Aorta (tissue), 5 donors: ENCODE measurements at regions not wholly inside any gene's neighbourhood (a gene's known extent, or its start where the extent isn't known, plus 50 kb on each side); places are given as distances from the start of the nearest gene placed in this dataset.

Experiments used
- ATAC-seq: fragments of 200-7000 bp; cut with Tn5 transposase; one replicate; pipeline ENCODE4 v1.9.1; 2022; ENCODE audit warnings: moderate library complexity; ENCODE audit not compliant: low FRiP score
- DNase-seq, 2 donors: peaks; one replicate each; pipeline ENCODE4 v3.0.0-alpha.2; 2020
- H3K27ac ChIP-seq, 2 donors: one replicate each; pipeline ENCODE4 v1.5.1; 2013; ENCODE audit warnings: low read length in 2 of 2, mild to moderate bottlenecking in 2 of 2, moderate library complexity in 2 of 2, control low read depth in 1 of 2, inconsistent platforms in 1 of 2, low read depth in 1 of 2
- H3K27me3 ChIP-seq, 2 donors: one replicate each; pipeline ENCODE4 v1.6.1; 2013; ENCODE audit warnings: control low read depth in 1 of 2, low read length in 1 of 2, mild to moderate bottlenecking in 1 of 2, moderate library complexity in 1 of 2; ENCODE audit not compliant: insufficient read depth in 2 of 2, control insufficient read depth in 1 of 2
- H3K36me3 ChIP-seq, 2 donors: one replicate each; pipeline ENCODE4 v1.6.1; 2013; ENCODE audit warnings: control low read depth in 1 of 2, low read length in 1 of 2, mild to moderate bottlenecking in 1 of 2; ENCODE audit not compliant: insufficient read depth in 2 of 2, control insufficient read depth in 1 of 2
- H3K4me1 ChIP-seq, 2 donors: one replicate each; pipeline ENCODE4 v1.6.1; 2013; ENCODE audit warnings: low read length in 2 of 2, control low read depth in 1 of 2, mild to moderate bottlenecking in 1 of 2, moderate library complexity in 1 of 2; ENCODE audit not compliant: insufficient read depth in 2 of 2, control insufficient read depth in 1 of 2
- H3K4me3 ChIP-seq, 2 donors: one replicate each; pipeline ENCODE4 v1.5.1; 2013; ENCODE audit warnings: low read length in 2 of 2, control low read depth in 1 of 2, mild to moderate bottlenecking in 1 of 2
- H3K9me3 ChIP-seq: one replicate; pipeline ENCODE4 v1.6.1; 2013; ENCODE audit warnings: mild to moderate bottlenecking, low read length; ENCODE audit not compliant: control insufficient read depth
- WGBS, 2 donors: extraction: QIAGEN DNeasy Blood & Tissue Kit; methylation state at CpG; one replicate each; pipeline ENCODE4 v1.1.7; 2013; 5-methylcytosine and 5-hydroxymethylcytosine counted together
- intact Hi-C, 2 donors: fragments of 100-400 bp; cut with DNase I; formaldehyde crosslinking; loops; one replicate each; pipeline versions ENCODE4 v1.14.2 to v1.15.0; 2022
- donor health status: healthy with polysubstance abuse.
- donor health status: Bipolar disorder and iron deficiency.
- donor health status: DM: no; HTN: no; CAD: no.
- donor health status: DM: no; HTN: no; CAD: no.
- donor health status: DM: yes; HTN: yes; CAD: no.

DNA sequence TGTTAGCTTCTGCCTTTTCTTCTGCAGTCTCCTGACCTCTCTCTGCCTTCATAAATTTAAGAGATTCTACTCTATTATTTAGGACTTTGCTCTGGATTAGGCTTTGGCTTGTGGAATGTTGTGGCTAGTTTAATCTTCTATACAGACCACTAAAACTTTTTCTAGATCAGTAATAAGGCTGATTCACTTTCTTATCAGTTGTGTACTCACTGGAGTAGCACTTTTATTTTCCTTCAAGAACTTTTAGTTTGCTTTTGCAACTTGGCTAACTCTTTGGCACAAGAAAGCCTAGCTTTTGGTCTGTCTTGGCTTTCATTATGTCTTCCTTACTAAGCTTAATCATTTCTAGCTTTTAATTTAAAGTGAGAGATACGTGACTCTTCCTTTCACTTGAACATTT is 265.5 kb upstream of the TBC1D5 start:
- Histone ChIP-seq H3K4me3 (no peak overlapping the region), H3K27ac (no peak overlapping the region), H3K4me1 (peaks cover 0 to 2% of the 10 kb centered on the region in 2 donors), H3K27me3 (no peaks in the 10 kb centered on the region), H3K36me3 (no peaks in the 10 kb centered on the region), H3K9me3 (peaks cover 1% of the 10 kb centered on the region)
- intact Hi-C loops, result no loop called here
- no peak for DNase-seq
- 73 to 79% methylated on average over 1 of the region's 1 CpG for WGBS, 2 donors
- ATAC-seq, result no peak

DNA sequence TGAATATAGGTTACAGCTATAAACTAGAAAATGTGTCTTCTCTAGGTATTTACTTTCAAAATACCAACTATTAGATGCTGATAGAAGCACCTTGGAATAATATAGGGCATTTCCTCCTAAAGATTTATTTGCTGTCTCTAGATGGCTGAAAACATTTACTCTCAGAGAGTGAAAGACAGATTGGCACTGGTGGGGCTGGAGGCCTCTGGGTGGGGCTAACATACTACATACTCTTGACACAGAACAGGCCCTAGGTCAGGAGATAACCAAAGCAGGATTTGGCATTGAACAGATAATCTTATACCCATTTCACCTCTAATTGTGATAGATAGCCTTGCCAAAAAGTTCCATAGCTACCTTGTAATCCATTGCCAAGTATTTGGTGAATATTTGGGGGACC is 253.3 kb upstream of the TBC1D5 start:
- no peak overlapping the region for H3K4me3 ChIP-seq
- no peaks in the 10 kb centered on the region for H3K9me3 ChIP-seq
- H3K27ac ChIP-seq, result no peak overlapping the region
- no peaks in the 10 kb centered on the region for H3K4me1 ChIP-seq
- H3K36me3 ChIP-seq, result no peaks in the 10 kb centered on the region
- ATAC-seq, result no peak
- DNase-seq, result no peak
- intact Hi-C loops, result no loop called here
- H3K27me3 ChIP-seq, result no peaks in the 10 kb centered on the region

- DNase-seq (no peak), ATAC-seq (no peak)
- H3K27me3 ChIP-seq, result no peaks in the 10 kb centered on the region
- no peaks in the 10 kb centered on the region for H3K36me3 ChIP-seq
- no peaks in the 10 kb centered on the region for H3K4me1 ChIP-seq
- WGBS, 2 donors, result 77 to 79% methylated on average over 7 of the region's 7 CpGs
- no peak overlapping the region for H3K27ac ChIP-seq
- no peak overlapping the region for H3K4me3 ChIP-seq
- H3K9me3 ChIP-seq, result no peaks in the 10 kb centered on the region
- intact Hi-C loops, result no loop called here
These were observed 251.7 kb upstream of the TBC1D5 start for GRCh38 chr3:17994167-17994566.

DNA sequence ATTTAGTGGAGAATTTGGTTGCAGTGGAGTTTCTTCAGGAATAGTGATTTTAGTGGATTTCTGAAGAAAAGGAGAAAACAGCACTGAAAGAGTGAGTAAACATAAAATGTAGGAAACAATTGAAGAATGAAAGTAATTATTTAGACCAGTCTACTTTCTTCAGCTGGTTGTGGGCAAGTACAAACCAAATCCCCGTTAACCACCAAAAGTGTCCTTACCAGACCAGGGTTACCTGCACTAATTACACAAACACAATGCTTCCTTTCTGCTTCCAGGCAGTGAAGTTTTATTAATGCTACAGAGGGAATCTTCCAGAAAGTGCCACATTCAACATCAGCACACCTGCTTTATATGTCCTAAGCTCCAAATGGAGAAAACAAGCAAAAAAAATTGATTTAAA is 248.0 kb upstream of the TBC1D5 start:
- ATAC-seq (no peak), DNase-seq (no peak)
- H3K4me3 ChIP-seq, result no peak overlapping the region
- H3K36me3 ChIP-seq, result no peaks in the 10 kb centered on the region
- no peaks in the 10 kb centered on the region for H3K27me3 ChIP-seq
- H3K27ac ChIP-seq, result no peak overlapping the region
- H3K4me1 ChIP-seq, result no peaks in the 10 kb centered on the region
- no peaks in the 10 kb centered on the region for H3K9me3 ChIP-seq
- WGBS, 2 donors, result 93 to 99% methylated on average over 1 of the region's 1 CpG
- intact Hi-C loops, result no loop called here

DNA sequence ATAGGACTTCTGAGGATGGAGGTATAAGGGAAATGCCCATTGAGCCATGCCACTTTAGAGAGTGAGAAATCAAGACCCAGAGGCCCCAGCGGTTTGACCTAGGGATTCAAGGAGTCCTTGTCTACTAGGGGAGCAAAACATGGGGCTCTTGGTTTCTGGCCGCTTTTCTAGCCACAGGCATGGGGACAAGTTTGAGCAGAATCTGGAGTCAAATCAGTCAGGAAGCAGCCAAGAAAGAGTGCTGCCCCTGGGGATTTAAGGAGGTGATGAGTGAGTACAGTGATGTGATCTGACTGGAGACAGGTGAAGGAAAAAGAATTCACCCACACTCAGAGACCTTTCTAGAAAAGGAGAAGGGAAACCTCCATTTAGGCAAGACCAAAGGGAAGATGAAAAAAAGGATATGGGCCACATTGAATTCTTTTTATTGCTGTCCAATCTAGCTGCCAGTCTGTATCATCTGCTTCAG is 244.0 kb upstream of the TBC1D5 start:
- ATAC-seq, result no peak
- intact Hi-C loops, result no loop called here
- DNase-seq, result no peak
- no peak overlapping the region for H3K4me3 ChIP-seq
- no peaks in the 10 kb centered on the region for H3K27me3 ChIP-seq
- H3K4me1 ChIP-seq, result no peaks in the 10 kb centered on the region
- 63 to 69% methylated on average over 2 of the region's 2 CpGs for WGBS, 2 donors
- H3K9me3 ChIP-seq, result no peaks in the 10 kb centered on the region
- no peak overlapping the region for H3K27ac ChIP-seq
- H3K36me3 ChIP-seq, result no peaks in the 10 kb centered on the region

DNA sequence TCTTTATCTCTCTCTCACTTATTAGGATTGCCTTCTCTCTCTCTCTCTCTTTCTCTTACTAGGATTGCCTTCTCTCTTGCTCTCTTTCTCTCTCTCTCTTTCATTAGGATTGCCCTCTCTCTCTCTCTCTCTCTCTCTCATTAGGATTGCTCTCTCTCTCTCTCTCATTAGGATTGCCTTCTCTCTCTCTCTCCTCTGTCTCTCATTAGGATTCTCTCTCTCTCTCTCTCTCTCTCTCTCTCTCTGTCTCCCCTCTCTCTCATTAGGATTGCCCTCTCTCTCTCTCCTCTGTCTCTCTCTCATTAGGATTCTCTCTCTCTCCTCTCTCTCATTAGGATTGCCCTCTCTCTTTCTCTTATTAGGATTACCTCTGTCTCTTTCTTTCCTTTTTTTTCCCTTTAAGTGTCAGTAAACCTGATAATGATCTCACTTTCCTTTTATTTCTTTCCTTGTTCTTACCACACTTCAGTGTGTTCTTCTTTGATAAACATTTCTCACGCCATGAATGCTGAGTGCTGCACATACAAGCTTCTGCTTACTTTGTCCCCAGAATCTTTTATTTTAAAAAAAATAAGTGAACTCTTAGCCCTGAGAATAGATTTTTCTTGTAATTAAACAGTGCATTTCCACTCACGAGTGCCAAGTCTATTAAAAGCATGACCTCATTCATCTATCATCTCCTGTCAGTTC is 243.4 kb upstream of the TBC1D5 start:
- Histone ChIP-seq H3K4me3 (no peak overlapping the region), H3K4me1 (no peaks in the 10 kb centered on the region), H3K9me3 (no peaks in the 10 kb centered on the region), H3K27ac (no peak overlapping the region), H3K36me3 (no peaks in the 10 kb centered on the region), H3K27me3 (no peaks in the 10 kb centered on the region)
- intact Hi-C loops, result no loop called here
- DNase-seq, result no peak
- ATAC-seq, result no peak
- WGBS, 2 donors, result 23 to 27% methylated on average over 2 of the region's 2 CpGs

DNA sequence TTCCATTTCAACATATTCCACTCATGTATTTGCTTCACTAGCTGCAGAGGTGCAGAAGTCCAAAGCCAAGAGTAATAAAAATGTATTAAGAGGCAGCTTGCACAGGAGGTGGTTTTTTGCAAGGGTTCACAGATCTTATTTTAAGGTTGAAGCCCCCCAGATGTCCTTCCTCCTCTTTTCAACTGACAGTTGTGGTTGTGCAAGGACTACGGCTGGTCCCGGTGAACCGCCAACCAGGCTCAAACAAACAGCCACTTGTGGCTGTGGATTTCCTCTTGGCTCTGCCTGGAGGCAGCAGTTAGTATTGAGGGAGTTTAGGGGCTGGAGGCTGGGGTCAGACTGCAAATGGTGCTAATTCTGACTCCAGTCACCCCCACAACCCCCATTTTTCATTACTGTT is 240.7 kb upstream of the TBC1D5 start:
- H3K27ac ChIP-seq, result no peak overlapping the region
- no peaks in the 10 kb centered on the region for H3K27me3 ChIP-seq
- no peaks in the 10 kb centered on the region for H3K36me3 ChIP-seq
- no peaks in the 10 kb centered on the region for H3K9me3 ChIP-seq
- ATAC-seq (no peak), DNase-seq (no peak)
- no peak overlapping the region for H3K4me3 ChIP-seq
- WGBS, 2 donors, result 81 to 93% methylated on average over 3 of the region's 3 CpGs
- H3K4me1 ChIP-seq, result no peaks in the 10 kb centered on the region
- intact Hi-C loops, result no loop called here

DNA sequence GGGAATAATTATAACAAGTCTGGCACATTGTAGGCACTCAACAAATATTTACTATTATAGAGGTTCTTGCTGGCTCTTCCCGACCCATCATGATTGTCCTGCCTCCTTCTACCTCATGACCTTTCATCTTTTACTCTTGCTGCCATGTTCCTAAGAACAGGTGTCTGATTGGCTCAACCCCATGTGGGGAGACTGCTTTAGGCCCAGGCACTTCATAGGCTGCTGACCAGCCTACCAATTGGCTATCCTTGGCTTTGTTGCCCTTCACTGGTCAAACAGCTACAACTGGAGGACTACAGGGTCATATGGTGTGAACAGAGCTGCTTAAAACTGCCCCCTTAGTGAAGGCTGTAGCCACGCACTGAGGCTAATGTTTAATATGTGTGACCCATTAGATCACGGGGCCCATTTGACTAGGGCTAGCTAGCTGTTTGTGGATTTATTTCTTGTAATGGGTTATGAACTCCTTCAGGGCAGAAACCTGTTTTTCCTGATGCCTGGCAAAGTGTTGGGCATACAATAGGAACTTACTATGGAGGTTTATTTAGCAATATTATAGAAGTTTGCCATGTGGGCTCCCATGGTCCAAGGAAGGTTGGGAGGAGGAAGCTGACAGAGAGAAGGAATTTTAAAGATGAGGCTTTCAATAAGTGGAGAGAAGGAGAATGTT is 239.9 kb upstream of the TBC1D5 start:
- H3K4me3 ChIP-seq, result no peak overlapping the region
- 89 to 90% methylated on average over 3 of the region's 3 CpGs for WGBS, 2 donors
- DNase-seq (no peak), ATAC-seq (no peak)
- intact Hi-C loops, result no loop called here
- H3K9me3 ChIP-seq, result no peaks in the 10 kb centered on the region
- no peaks in the 10 kb centered on the region for H3K36me3 ChIP-seq
- H3K27me3 ChIP-seq, result no peaks in the 10 kb centered on the region
- H3K27ac ChIP-seq, result no peak overlapping the region
- H3K4me1 ChIP-seq, result no peaks in the 10 kb centered on the region

DNA sequence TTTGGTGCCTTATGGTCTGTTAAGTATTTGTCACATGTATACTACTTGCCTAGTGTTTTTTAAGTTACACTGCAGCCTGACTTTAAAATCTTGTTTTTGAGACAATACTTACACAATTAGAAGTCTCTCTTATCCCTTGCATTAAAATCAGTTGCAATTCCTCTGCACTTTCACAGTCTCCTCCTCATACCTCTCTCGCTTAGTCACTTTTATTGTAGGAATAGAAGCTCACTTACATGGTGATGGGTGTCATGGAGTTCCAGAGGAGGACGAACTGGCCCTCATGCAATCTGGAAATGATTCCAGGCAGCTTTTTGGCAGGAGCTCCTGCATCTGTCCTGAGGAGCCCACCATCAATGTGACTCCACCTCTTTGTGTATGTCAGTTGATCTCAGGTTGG is 238.4 kb upstream of the TBC1D5 start:
- Histone ChIP-seq H3K27me3 (no peaks in the 10 kb centered on the region), H3K4me1 (no peaks in the 10 kb centered on the region), H3K36me3 (no peaks in the 10 kb centered on the region), H3K4me3 (no peak overlapping the region), H3K27ac (no peak overlapping the region), H3K9me3 (no peaks in the 10 kb centered on the region)
- ATAC-seq, result no peak
- WGBS, 2 donors, result 69 to 70% methylated on average over 2 of the region's 2 CpGs
- no peak for DNase-seq
- intact Hi-C loops, result no loop called here
